DOHH2 (cell line): ENCODE measurements at regions not wholly inside any gene's neighbourhood (a gene's known extent, or its start where the extent isn't known, plus 50 kb on each side); places are given as distances from the start of the nearest gene placed in this dataset.

Experiments
- CTCF ChIP-seq: fragments of 200-600 bp; sonication (generic); IDR thresholded peaks from one replicate; pipeline ENCODE4 v1.5.1; 2014; ENCODE audit warnings: antibody characterized with exemption, mild to moderate bottlenecking, low read depth, low read length; ENCODE audit not compliant: poor library complexity, severe bottlenecking
- EZH2phosphoT487 ChIP-seq: fragments of 200-600 bp; sonication (generic); IDR thresholded peaks from 2 replicates; pipeline ENCODE4 v1.6.1; 2017; ENCODE audit warnings: borderline replicate concordance, mild to moderate bottlenecking, antibody characterized with exemption, low read length, moderate library complexity, mixed read lengths

DNA sequence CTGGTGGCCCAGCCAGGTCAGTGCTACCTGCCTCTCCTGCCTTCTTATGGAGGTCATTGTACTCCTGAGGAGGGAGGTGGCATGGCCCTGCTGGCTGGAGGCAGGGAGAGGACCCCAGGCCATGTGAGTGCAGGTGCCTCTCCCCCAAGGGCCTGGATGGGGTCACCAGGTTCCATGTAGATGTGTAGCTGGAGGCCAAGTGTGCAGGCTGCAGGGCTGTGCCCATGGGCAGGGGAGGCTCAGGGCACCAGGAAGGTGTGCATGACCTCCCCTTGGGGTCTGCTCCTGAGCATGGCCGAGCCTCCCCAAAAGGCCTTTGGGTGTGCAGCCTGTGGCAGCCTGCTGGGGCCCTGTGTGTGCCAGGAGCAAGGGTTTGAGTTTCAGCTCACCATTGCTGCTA is 128.1 kb upstream of the HDAC4 start:
- TF ChIP-seq EZH2phosphoT487 (no peak), CTCF (no peak)
